H1 (cell line): ENCODE measurements at regions not wholly inside any gene's neighbourhood (a gene's known extent, or its start where the extent isn't known, plus 50 kb on each side); places are given as distances from the start of the nearest gene placed in this dataset.

Experiments
- TAF7 ChIP-seq: optimal IDR thresholded peaks from 2 replicates; pipeline ENCODE3; 2011; ENCODE audit warnings: low read depth, mild to moderate bottlenecking, inconsistent platforms, low read length, moderate library complexity, borderline replicate concordance

DNA sequence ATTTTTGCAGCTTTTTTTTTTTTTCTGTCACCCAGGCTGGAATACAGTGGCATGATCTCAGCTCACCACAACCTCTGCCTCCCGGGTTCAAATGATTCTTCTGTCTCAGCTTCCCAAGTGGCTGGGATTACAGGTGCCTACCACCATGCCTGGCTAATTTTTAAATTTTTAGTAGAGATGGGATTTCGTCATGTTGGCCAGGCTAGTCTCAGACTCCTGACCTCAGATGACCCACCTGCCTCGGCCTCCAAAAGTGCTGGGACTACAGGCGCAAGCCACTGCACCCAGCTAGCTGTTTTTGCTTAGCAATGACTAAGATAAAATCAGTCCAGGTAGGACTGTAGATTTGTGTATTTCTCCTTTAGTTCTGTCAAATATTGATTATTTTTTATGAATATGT is 403.7 kb downstream of the PID1 start (continued):
- TF ChIP-seq TAF7 = no peak
